ENCODE measurements at regions not wholly inside any gene's neighbourhood (a gene's known extent, or its start where the extent isn't known, plus 50 kb on each side); places are given as distances from the start of the nearest gene placed in this dataset.
"Not testable (repeated sequence)": the region's sequence is repeated elsewhere in the genome, so short reads cannot be mapped to it uniquely, and the experiment has no call there.

DNA sequence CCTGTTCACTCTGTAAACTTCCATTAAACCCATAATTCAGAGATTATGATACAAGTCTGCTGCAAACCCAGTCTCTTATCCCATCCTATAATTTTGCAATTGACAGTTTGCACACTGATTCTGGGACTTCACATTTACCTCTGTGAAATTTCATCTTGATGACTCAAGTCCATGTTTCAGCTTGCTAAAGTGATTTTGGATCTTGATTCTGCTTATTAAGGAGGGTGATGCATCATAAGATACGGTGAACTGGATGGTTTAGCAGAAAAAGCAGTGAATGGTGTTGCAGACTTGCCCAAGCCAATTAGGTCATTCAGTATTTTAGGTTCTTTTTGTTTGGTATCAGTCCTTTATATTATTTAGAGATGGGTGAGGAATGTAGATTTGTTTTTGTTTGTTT lies 125.5 kb upstream of the PODXL start:
- TF ChIP-seq, protein P1, sequence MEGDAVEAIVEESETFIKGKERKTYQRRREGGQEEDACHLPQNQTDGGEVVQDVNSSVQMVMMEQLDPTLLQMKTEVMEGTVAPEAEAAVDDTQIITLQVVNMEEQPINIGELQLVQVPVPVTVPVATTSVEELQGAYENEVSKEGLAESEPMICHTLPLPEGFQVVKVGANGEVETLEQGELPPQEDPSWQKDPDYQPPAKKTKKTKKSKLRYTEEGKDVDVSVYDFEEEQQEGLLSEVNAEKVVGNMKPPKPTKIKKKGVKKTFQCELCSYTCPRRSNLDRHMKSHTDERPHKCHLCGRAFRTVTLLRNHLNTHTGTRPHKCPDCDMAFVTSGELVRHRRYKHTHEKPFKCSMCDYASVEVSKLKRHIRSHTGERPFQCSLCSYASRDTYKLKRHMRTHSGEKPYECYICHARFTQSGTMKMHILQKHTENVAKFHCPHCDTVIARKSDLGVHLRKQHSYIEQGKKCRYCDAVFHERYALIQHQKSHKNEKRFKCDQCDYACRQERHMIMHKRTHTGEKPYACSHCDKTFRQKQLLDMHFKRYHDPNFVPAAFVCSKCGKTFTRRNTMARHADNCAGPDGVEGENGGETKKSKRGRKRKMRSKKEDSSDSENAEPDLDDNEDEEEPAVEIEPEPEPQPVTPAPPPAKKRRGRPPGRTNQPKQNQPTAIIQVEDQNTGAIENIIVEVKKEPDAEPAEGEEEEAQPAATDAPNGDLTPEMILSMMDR (IDR thresholded peaks at IDR 0.05; ENCODE audit: insufficient read depth, missing control alignments): no peak
- DNase-seq (ENCODE audit: insufficient read length, low spot score) (no peak), FAIRE-seq (no peak)

DNA sequence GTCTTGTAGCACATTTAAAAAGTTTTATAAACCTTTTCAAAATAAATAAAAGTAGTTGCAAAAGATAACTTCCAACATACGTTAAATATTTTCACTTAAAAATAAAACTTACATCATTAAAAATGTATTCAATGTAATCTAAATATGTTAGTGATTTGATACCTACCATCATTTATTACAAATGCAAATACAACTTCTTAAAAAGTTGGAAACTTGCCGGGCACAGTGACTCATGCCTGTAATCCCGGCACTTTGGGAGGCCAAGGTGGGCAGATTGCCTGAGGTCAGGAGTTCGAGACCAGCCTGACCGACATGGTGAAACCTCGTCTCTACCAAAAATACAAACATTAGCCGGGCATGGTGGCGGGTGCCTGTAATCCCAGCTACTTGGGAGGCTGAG lies 122.6 kb upstream of the PODXL start:
- not testable (repeated sequence) for FAIRE-seq

DNA sequence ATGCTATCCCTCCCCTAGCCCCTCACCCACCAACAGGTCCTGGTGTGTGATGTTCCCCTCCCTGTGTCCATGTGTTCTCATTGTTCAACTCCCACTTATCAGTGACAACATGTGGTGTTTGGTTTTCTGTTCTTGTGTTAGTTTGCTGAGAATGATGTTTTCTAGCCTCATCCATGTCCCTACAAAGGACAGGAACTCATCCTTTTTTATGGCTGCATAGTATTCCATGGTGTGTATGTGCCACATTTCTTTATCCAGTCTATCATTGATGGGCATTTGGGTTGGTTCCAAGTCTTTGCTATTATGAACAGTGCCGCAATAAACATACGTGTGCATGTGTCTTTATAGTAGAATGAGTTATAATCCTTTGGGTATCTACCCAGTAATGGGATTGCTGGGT lies 120.4 kb upstream of the PODXL start:
- DNase-seq (ENCODE audit: insufficient read length, low spot score); FAIRE-seq: not testable (repeated sequence)

More for the DNA sequence above, 122.6 kb upstream of the PODXL start:
- DNase-seq (ENCODE audit: insufficient read length, low spot score): not testable (repeated sequence)

DNA sequence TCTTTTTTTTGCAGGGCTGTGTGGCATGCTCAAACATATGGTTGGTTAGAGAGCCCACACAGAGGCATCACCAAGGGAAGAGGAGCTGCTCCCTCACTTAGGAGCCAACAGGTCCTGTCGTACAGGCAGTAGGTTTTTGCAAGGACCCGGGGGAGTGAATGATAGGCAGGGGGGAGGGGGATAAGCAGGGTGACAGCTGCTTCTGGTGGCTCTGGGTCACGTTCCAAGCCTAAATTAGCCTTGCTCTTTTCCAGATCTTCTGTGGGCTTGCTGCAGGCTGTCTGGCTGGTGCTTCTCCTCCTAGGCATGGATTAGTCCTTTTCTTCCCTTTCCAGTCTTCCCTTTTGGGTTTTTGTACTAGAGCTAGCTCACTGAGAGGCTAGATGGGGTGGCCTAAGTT lies 117.7 kb upstream of the PODXL start:
- FAIRE-seq: no peak
- TF ChIP-seq, protein P1 (IDR thresholded peaks at IDR 0.05; ENCODE audit: insufficient read depth, missing control alignments): no peak
- DNase-seq (ENCODE audit: insufficient read length, low spot score): no peak

DNA sequence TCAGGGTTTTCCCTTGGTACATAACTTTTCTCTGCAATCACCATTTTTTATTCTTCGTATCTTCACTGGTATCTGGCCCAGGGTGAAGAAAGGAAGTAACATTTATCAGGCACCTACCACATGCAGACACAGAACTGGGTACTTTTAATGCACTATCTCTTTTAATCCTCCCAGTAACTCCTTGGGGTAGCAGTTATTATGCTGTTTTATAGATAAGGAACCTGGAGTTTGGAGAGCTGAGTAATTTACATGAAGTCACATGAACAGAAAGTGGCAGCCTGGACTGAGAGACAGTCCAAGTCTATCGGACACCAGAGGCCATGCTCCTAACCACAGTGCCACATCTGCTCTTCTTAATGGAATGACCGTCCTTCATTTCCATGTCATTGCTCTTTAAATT lies 117.1 kb upstream of the PODXL start:
- TF ChIP-seq, protein P1 (IDR thresholded peaks at IDR 0.05; ENCODE audit: insufficient read depth, missing control alignments): no peak

DNA sequence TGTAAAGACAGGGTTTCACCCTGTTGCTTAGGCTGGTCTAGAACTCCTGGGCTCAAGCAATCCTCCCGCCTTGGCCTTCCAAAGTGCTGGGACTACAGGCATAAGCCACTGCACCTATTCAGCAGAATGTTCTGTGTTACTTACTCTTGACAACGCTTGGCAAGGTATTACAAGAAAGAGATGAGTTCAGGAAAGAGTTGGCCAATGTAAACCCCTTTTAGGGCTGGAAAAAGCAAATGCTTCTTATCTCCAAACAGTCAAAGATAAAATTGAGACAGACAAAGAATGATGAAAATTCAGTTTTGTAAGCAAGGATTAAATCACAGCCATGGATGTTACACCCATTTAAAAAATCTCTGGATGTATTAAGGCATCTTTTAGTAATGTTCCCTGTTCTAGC lies 114.0 kb upstream of the PODXL start:
- DNase-seq (ENCODE audit: insufficient read length, low spot score) (no peak), FAIRE-seq (no peak)
- TF ChIP-seq, protein P1 (IDR thresholded peaks at IDR 0.05; ENCODE audit: insufficient read depth, missing control alignments): no peak

More for the DNA sequence above, 117.1 kb upstream of the PODXL start:
- FAIRE-seq (no peak), DNase-seq (ENCODE audit: insufficient read length, low spot score) (no peak)

DNA sequence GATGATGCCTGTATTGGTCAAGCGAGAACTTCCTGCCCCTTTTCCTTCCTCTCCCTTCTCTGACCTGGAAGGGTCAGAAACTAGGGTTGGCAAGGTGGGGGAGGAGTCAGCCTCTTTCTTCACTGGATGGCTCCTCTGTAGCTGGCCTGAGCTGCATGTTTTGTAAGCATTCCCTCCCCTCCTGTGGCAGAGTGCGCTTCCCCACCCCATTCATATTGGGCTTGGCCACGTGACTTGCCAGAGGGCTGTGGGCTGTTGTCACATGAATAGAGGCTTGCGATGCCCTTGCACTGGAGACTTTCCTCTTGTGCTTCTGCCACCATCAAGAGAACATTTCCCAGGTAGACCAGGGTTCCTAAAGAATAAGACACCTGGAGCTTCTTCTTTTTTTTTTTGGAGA lies 111.3 kb upstream of the PODXL start:
- TF ChIP-seq, protein P1 (IDR thresholded peaks at IDR 0.05; ENCODE audit: insufficient read depth, missing control alignments): no peak
- FAIRE-seq: no peak
- no peak for DNase-seq (ENCODE audit: insufficient read length, low spot score)

DNA sequence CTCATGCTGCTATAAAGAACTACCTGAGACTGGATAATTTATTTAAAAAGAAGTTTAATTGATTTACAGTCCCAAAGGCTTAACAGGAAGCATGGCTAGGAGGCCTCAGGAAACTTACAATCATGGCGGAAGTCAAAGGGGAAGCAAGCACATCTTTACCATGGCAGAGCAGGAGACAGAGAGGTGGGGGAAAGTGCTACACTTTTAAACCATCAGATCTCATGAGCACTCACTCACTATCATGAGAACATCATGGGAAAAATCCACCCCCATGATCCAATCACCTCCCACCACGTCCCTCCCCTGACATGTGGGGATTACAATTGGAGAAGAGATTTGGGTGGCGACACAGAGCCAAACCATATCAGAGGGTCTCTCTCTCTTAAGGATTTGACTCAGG lies 108.6 kb upstream of the PODXL start:
- DNase-seq (ENCODE audit: insufficient read length, low spot score) (no peak), FAIRE-seq (no peak)
- TF ChIP-seq, protein P1 (IDR thresholded peaks at IDR 0.05; ENCODE audit: insufficient read depth, missing control alignments): no peak
